ENCODE measurements at regions not wholly inside any gene's neighbourhood (a gene's known extent, or its start where the extent isn't known, plus 50 kb on each side); places are given as distances from the start of the nearest gene placed in this dataset.

- TF ChIP-seq CREB5 (CRISPR knock-in tag; IDR thresholded peaks at IDR 0.05; ENCODE audit: low read depth), result no peak
- no peak for ATAC-seq
These were observed 257.5 kb downstream of the PHF14 start for GRCh38 chr7:11231190-11231589.

GRCh38 chr7:11232462-11232861 lies 258.8 kb downstream of the PHF14 start:
- no peak for TF ChIP-seq ISL1 (CRISPR knock-in tag; IDR thresholded peaks at IDR 0.05)
- ATAC-seq, result no peak

GRCh38 chr7:11233871-11234270 lies 260.2 kb downstream of the PHF14 start:
- ATAC-seq, result no peak
- TF ChIP-seq PPARA (CRISPR knock-in tag; IDR thresholded peaks at IDR 0.05; ENCODE audit: borderline replicate concordance) (no peak), ZNF70 (CRISPR knock-in tag; IDR thresholded peaks at IDR 0.05) (no peak), CSDC2 (CRISPR knock-in tag; IDR thresholded peaks at IDR 0.05) (no peak), RARB (CRISPR knock-in tag; IDR thresholded peaks at IDR 0.05) (no peak), PATZ1 (CRISPR knock-in tag; IDR thresholded peaks at IDR 0.05; ENCODE audit: borderline replicate concordance) (no peak), ZFP30 (CRISPR knock-in tag; IDR thresholded peaks at IDR 0.05) (no peak), POU6F1 (CRISPR knock-in tag; IDR thresholded peaks at IDR 0.05; ENCODE audit: borderline replicate concordance, low read depth) (no peak), ISL1 (CRISPR knock-in tag; IDR thresholded peaks at IDR 0.05) (no peak), BACH2 (CRISPR knock-in tag; IDR thresholded peaks at IDR 0.05; ENCODE audit: borderline replicate concordance) (no peak), OSR1 (CRISPR knock-in tag; IDR thresholded peaks at IDR 0.05) (no peak), ZFP3 (CRISPR knock-in tag; IDR thresholded peaks at IDR 0.05) (no peak), ARNTL (CRISPR knock-in tag; IDR thresholded peaks at IDR 0.05; ENCODE audit: borderline replicate concordance, low read depth) (no peak)

GRCh38 chr7:11235491-11235890 lies 261.8 kb downstream of the PHF14 start:
- TF ChIP-seq ARNTL (CRISPR knock-in tag; IDR thresholded peaks at IDR 0.05; ENCODE audit: borderline replicate concordance, low read depth) (no peak), GLIS3 (CRISPR knock-in tag; IDR thresholded peaks at IDR 0.05) (no peak), ZNF8 (CRISPR knock-in tag; IDR thresholded peaks at IDR 0.05) (no peak), RARB (CRISPR knock-in tag; IDR thresholded peaks at IDR 0.05) (no peak), TCF4 (CRISPR knock-in tag; IDR thresholded peaks at IDR 0.05; ENCODE audit: borderline replicate concordance) (no peak), CSDC2 (CRISPR knock-in tag; IDR thresholded peaks at IDR 0.05) (no peak), ESRRG (CRISPR knock-in tag; IDR thresholded peaks at IDR 0.05) (no peak), ZFP30 (CRISPR knock-in tag; IDR thresholded peaks at IDR 0.05) (no peak), ISL1 (CRISPR knock-in tag; IDR thresholded peaks at IDR 0.05) (no peak), TSHZ2 (CRISPR knock-in tag; IDR thresholded peaks at IDR 0.05) (no peak), PPARA (CRISPR knock-in tag; IDR thresholded peaks at IDR 0.05; ENCODE audit: borderline replicate concordance) (no peak), OSR1 (CRISPR knock-in tag; IDR thresholded peaks at IDR 0.05) (no peak), BACH2 (CRISPR knock-in tag; IDR thresholded peaks at IDR 0.05; ENCODE audit: borderline replicate concordance) (no peak), CSRNP3 (CRISPR knock-in tag; IDR thresholded peaks at IDR 0.05) (no peak), CREB5 (CRISPR knock-in tag; IDR thresholded peaks at IDR 0.05; ENCODE audit: low read depth) (no peak), SNAI2 (CRISPR knock-in tag; IDR thresholded peaks at IDR 0.05) (no peak)
- ATAC-seq, result no peak

Data from SK-N-SH treated with all-trans-retinoic acid at 6 μM for 48 hours (cell line).